GM10266 (cell line): ENCODE measurements at regions not wholly inside any gene's neighbourhood (a gene's known extent, or its start where the extent isn't known, plus 50 kb on each side); places are given as distances from the start of the nearest gene placed in this dataset.

Experiments
- DNase-seq: peaks from one replicate; pipeline ENCODE4 v3.0.0; 2012; ENCODE audit errors: extremely low spot score
- CTCF ChIP-seq: IDR thresholded peaks from 2 replicates; pipeline ENCODE4 v1.5.1; 2012; ENCODE audit warnings: mild to moderate bottlenecking, low read depth; ENCODE audit not compliant: control insufficient read depth, insufficient read depth; ENCODE audit errors: missing control alignments

- DNase-seq: no peak
- TF ChIP-seq CTCF: no peak
Observed at GRCh38 chr5:18829539-18829938, 1158.5 kb downstream of the CDH18 start.

DNA sequence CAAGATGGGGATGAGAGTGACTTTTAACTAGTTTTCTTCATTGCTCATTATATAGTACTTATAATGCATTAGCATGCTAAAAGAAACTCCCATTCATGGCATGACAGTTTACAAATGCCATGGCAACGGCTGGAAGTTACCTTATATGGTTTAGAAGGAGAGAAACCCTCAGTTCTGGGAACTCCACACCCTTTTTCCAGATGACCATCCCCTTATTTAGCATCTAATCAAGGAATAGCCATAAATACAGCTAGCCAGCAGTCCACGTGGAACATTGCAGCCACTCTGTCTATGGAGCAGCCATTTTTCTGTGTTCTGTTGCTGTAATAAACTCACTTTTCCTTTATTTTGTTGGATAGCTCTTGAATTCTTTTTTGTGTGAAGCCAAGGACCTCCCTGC is 1137.8 kb downstream of the CDH18 start:
- DNase-seq: no peak
- no peak for TF ChIP-seq CTCF

DNA sequence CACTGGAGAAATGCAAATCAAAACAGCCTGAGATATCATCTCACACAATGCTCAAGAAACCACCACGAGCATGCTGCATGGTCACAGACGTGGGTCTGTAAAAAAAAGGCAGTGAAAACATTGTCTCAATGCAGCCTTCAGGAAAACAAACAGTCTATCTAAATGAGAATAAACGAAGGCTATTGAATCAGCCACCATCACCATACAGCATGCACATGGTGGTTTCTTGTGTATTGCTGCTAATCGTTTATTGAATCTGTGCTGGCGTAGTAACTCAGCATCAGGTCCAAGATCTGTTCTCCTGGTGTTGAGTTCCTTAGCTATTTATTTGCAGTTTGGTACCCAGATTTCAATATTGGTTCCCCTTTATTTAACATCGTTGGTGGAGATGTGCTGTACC is 1115.0 kb downstream of the CDH18 start:
- no peak for TF ChIP-seq CTCF

GRCh38 chr5:18876565-18876964 is 1111.4 kb downstream of the CDH18 start:
- TF ChIP-seq CTCF: no peak
- DNase-seq: no peak

More for the DNA sequence above, 1115.0 kb downstream of the CDH18 start:
- no peak for DNase-seq

GRCh38 chr5:18881615-18882014 is 1106.4 kb downstream of the CDH18 start:
- no peak for DNase-seq
- no peak for TF ChIP-seq CTCF

DNA sequence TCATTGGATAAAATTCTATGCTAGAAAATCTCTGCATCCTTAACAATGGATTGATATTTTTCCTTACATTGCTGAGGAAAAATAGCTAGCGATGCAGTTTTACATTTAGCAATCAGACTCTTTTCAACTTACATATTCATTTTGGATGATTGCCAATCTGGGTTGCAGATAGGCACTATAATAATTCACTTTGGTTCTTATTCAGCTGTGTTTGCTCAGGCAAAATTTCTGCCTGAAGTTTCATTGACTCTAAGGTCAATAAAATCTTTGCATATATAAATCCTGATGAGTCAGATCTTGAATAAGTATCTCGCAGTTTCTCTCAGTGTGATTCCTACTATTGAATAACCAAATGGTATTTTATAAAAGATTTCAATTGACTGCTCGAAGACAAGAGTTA is 1105.8 kb downstream of the CDH18 start:
- no peak for TF ChIP-seq CTCF
- no peak for DNase-seq

- TF ChIP-seq CTCF: no peak
- no peak for DNase-seq
Observed at GRCh38 chr5:18888821-18889220, 1099.2 kb downstream of the CDH18 start.
